ENCODE measurements at regions not wholly inside any gene's neighbourhood (a gene's known extent, or its start where the extent isn't known, plus 50 kb on each side); places are given as distances from the start of the nearest gene placed in this dataset.

DNA sequence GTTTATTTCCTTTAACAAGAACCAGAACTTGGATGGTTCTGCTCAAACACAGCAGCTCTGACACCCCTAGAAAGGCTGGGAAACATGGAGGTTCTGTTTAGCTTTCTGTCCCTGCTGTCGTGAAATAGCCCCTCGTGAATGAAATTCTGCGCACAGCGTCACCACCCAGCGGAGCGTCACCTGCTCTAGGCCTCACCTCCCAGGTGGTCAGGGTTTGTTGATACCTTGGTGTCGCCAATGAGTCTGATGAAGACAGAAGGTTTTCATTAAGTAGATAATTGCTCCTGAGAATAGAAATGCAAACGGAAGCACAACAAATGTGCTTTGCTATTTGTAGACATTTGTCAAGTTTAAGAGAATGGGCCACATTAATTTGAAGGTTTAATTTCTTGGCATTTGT is 135.1 kb downstream of the EDN3 start:
- Histone ChIP-seq H3K9me1 (ENCODE audit: insufficient read depth, low read length) (no peaks in the 10 kb centered on the region), H3K79me1 (ENCODE audit: low read depth in 1 of 2, low read length in 2 of 2) (no peaks in the 10 kb centered on the region), H3K36me3 (ENCODE audit: control insufficient read depth, insufficient read depth, low read length) (no peaks in the 10 kb centered on the region), H2BK20ac (ENCODE audit: low read depth, low read length) (no peak overlapping the region), H3K18ac (ENCODE audit: low read depth, low read length) (no peak overlapping the region), H4K5ac (ENCODE audit: low read depth, low read length) (no peak overlapping the region), H2BK5ac (ENCODE audit: low read depth, low read length, poor library complexity, severe bottlenecking) (no peak overlapping the region), H2AFZ (replicated peaks; ENCODE audit: low read length, poor library complexity) (no peak overlapping the region), H2AK5ac (ENCODE audit: low read depth, low read length) (no peak overlapping the region), H3K14ac (replicated peaks; ENCODE audit: low read depth, low read length) (no peak overlapping the region), H3K27ac (ENCODE audit: insufficient read depth, low read length) (no peak overlapping the region), H3K27me3 (ENCODE audit: control insufficient read depth, insufficient read depth, low read length) (no peaks in the 10 kb centered on the region), H3K4ac (ENCODE audit: low read depth, low read length) (no peak overlapping the region), H2BK15ac (ENCODE audit: low read depth, low read length) (no peak overlapping the region), H3K56ac (ENCODE audit: extremely low read depth, insufficient read depth, low read length) (no peak overlapping the region), H3K9ac (ENCODE audit: low read depth, low read length) (no peak overlapping the region), H4K91ac (ENCODE audit: insufficient read depth, low read depth, low read length) (no peak overlapping the region), H3K9me3 (ENCODE audit: control insufficient read depth, insufficient read depth, low read length) (peaks cover 2% of the 10 kb centered on the region; the same call in 1 of the 2 replicates), H2BK120ac (ENCODE audit: low read depth, low read length) (no peak overlapping the region), H3K23ac (ENCODE audit: low read depth, low read length) (no peak overlapping the region), H3K4me1 (ENCODE audit: control insufficient read depth, insufficient read depth, low read length) (no peaks in the 10 kb centered on the region), H3K4me2 (ENCODE audit: low read depth, low read length) (no peak overlapping the region), H3K4me3 (ENCODE audit: insufficient read depth, low read depth, low read length) (no peak overlapping the region), H2AK9ac (replicated peaks; ENCODE audit: low read depth, low read length, poor library complexity) (no peak overlapping the region), H4K20me1 (ENCODE audit: insufficient read depth, low read length) (no peaks in the 10 kb centered on the region), H4K8ac (ENCODE audit: low read depth in 2 of 2, low read length in 2 of 2) (no peak overlapping the region)
- intact Hi-C loops (cut with micrococcal nuclease): no loop called here
- ChIA-PET CTCF (no interaction called here), POLR2A (ENCODE audit: unreplicated experiment) (no interaction called here)
- in situ Hi-C loops (cut with MboI; ENCODE audit: low sequenced_read_pairs): no loop called here
- TF ChIP-seq RFX5 (IDR thresholded peaks at IDR 0.05; ENCODE audit: low read depth, low read length): no peak
- TF ChIP-seq RCOR1 (IDR thresholded peaks at IDR 0.05; ENCODE audit: insufficient replicate concordance, low read length): no peak
- no peak for TF ChIP-seq RAD21 (IDR thresholded peaks at IDR 0.05; ENCODE audit: low read length)
- TF ChIP-seq, protein P1, sequence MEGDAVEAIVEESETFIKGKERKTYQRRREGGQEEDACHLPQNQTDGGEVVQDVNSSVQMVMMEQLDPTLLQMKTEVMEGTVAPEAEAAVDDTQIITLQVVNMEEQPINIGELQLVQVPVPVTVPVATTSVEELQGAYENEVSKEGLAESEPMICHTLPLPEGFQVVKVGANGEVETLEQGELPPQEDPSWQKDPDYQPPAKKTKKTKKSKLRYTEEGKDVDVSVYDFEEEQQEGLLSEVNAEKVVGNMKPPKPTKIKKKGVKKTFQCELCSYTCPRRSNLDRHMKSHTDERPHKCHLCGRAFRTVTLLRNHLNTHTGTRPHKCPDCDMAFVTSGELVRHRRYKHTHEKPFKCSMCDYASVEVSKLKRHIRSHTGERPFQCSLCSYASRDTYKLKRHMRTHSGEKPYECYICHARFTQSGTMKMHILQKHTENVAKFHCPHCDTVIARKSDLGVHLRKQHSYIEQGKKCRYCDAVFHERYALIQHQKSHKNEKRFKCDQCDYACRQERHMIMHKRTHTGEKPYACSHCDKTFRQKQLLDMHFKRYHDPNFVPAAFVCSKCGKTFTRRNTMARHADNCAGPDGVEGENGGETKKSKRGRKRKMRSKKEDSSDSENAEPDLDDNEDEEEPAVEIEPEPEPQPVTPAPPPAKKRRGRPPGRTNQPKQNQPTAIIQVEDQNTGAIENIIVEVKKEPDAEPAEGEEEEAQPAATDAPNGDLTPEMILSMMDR (conservative IDR thresholded peaks at IDR 0.05; ENCODE audit: low read depth, low read length): no peak
- TF ChIP-seq SMC3 (IDR thresholded peaks at IDR 0.05; ENCODE audit: low read depth, low read length): no peak
- TF ChIP-seq CHD1 (IDR thresholded peaks at IDR 0.05; ENCODE audit: low read depth, low read length): no peak
- TF ChIP-seq NFE2L2 (IDR thresholded peaks at IDR 0.05; ENCODE audit: low read depth, low read length): no peak
- TF ChIP-seq USF2 (IDR thresholded peaks at IDR 0.05; ENCODE audit: low read depth, low read length): no peak
- TF ChIP-seq BHLHE40 (IDR thresholded peaks at IDR 0.05; ENCODE audit: low read depth, low read length): no peak
- no peak for TF ChIP-seq MXI1 (IDR thresholded peaks at IDR 0.05; ENCODE audit: borderline replicate concordance, low read depth, low read length)
- no peak for TF ChIP-seq MAZ (IDR thresholded peaks at IDR 0.05; ENCODE audit: borderline replicate concordance, low read depth, low read length)
- TF ChIP-seq ELK1 (IDR thresholded peaks at IDR 0.05; ENCODE audit: borderline replicate concordance, low read depth, low read length): no peak
- TF ChIP-seq MAFK (IDR thresholded peaks at IDR 0.05; ENCODE audit: low read depth, low read length): no peak
- no peak for TF ChIP-seq POLR2A (IDR thresholded peaks at IDR 0.05; ENCODE audit: low read depth, low read length)
- no peak for TF ChIP-seq FOS (IDR thresholded peaks at IDR 0.05; ENCODE audit: low read depth, low read length)
- no peak for TF ChIP-seq CEBPB (IDR thresholded peaks at IDR 0.05; ENCODE audit: low read depth, low read length)
- no peak for DNase-seq
- no peak for ATAC-seq (ENCODE audit: low read depth)
- no TSS peak for BruUV-seq (replicated peaks)
- dilution Hi-C loops (cut with HindIII; ENCODE audit: low sequenced_read_pairs, unreplicated experiment): no loop called here
- WGBS, 2 experiments (ENCODE audit: extremely low coverage in 2 of 2, insufficient read length in 1 of 2): 65% methylated on average over 4 of the region's 8 CpGs; no CpG with 5 or more reads in 1 of the 2 experiments
